Stimulated activated naive CD8-positive, alpha-beta T cell treated with anti-CD3 and anti-CD28 coated beads, Interleukin-15, amount 100 ng/mL, for 72 hours (primary cell): ENCODE measurements at regions not wholly inside any gene's neighbourhood (a gene's known extent, or its start where the extent isn't known, plus 50 kb on each side); places are given as distances from the start of the nearest gene placed in this dataset.
A peak's percentile ranks its signal among the peaks of the same experiment; 100 is the strongest.

Experiments used
- ATAC-seq: fragments of 150-1000 bp; cut with Tn5 transposase; 2 replicates; pipeline ENCODE4 v1.10.0; 2021; ENCODE audit warnings: mild to moderate bottlenecking, moderate library complexity
- DNase-seq, 2 donors: peaks; one replicate each; pipeline ENCODE4 v3.0.0; 2021 to 2022
- H3K27ac Mint-ChIP-seq, 2 donors: one replicate each; pipeline ENCODE4 v1.8.0; 2022; ENCODE audit warnings: mild to moderate bottlenecking in 2 of 2, mixed read lengths in 2 of 2, moderate library complexity in 2 of 2
- H3K27me3 Mint-ChIP-seq: one replicate; pipeline ENCODE4 v1.8.0; 2022; ENCODE audit warnings: mixed read lengths
- H3K4me1 Mint-ChIP-seq: one replicate; pipeline ENCODE4 v1.8.0; 2022; ENCODE audit warnings: mild to moderate bottlenecking, mixed read lengths
- H3K4me3 Mint-ChIP-seq, 2 donors: one replicate each; pipeline ENCODE4 v1.8.0; 2022; ENCODE audit warnings: mild to moderate bottlenecking in 2 of 2, mixed read lengths in 2 of 2, moderate library complexity in 1 of 2
- H3K9me3 Mint-ChIP-seq, 2 donors: one replicate each; pipeline ENCODE4 v1.8.0; 2022; ENCODE audit warnings: mixed read lengths in 2 of 2

DNA sequence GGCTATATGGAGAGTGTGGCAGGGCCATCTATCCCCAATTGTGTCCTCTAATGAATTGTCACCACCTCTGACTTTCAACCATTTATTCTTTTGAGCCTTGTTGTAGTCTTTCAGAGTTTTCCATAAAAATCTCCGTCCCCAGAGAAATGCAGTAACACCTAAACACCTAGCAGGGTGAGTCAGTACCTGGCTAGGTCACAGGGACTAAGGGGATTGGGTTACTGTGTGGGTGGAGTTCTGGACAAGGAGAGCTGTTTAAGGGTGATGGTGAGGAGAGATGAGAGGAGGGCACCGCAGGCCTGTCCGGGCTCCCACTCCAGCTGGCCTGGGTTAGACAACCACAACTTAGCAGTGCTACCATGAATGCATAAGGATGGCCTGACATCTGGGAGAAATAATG lies 186.2 kb upstream of the LYZL1 start:
- DNase-seq = no peak
- no peak for ATAC-seq
- no peaks in the 10 kb centered on the region for H3K4me1 Mint-ChIP-seq
- H3K9me3 Mint-ChIP-seq = peaks cover 0 to 6% of the 10 kb centered on the region in 2 donors
- H3K4me3 Mint-ChIP-seq = no peak overlapping the region
- H3K27me3 Mint-ChIP-seq = peaks cover 44% of the 10 kb centered on the region
- no peak overlapping the region for H3K27ac Mint-ChIP-seq

DNA sequence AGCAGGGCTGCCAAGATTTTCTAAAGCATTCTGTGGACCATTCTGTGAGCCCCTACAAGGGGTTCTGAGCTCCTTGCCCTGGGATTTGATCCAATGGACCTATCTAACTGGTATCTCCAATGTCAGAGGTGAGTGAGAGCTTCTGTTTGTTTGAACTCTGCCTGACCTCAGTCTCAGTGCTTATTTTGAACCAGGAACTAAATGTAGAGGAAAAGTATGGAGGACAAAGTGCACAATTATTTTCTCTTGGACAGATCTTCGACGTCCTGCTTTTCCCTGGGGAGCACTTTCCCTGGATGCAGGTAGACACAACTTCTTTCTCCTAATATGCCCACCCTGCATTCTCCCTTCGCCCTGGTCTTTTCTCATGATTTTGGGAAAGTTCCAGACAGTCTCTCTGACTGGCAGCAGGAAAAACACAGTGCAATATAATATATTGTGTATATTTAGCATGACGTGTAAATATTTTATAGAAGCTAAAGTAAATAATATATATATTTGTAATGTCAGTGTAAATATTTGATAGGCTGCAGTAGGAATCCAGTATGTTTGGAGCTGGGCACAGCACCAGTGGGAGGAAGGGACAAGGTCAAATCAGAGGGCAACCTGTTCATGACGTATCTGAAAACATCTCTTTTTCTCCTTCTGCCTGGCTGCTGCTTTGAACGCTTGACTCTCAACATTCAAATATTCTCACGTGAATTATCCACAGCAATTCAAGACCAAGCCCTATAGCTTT lies 184.0 kb upstream of the LYZL1 start:
- DNase-seq (no peak), ATAC-seq (no peak)
- Mint-ChIP-seq H3K4me3 (no peak overlapping the region), H3K4me1 (no peaks in the 10 kb centered on the region), H3K9me3 (no peaks in the 10 kb centered on the region), H3K27ac (no peak overlapping the region), H3K27me3 (peaks cover 44% of the 10 kb centered on the region)

DNA sequence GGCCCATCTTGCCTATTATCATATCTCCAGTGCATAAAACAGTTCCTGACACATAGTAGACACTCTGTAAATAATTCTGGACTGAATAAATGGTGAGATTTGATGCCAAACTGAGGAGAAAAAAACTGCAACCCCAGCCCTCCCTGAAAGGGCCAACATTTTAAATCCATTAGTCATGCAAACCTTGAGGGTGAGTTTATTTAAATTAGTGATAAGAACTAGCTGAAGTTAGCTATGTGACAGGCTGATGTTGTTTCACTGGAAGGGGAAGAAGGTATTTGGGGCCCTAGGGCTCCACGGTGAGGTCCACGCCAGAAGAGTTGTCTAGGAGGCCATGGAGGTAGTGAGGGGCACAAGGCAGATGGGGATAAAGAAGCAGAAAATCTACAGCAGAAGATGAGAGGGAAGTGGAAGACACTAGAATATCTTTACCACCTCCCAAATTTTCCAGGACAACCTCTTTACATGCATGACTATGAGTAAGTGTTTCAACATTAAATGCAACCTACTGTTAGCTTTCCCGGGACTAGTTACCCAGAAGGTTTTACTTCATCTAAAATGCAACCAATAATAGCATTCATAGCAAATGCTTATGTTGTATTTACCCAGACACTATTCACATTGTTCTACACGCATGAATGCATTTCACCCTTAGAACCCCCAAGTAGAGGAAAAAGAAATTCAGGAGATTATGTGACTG lies 183.2 kb upstream of the LYZL1 start:
- Mint-ChIP-seq H3K4me3 (no peak overlapping the region), H3K9me3 (no peaks in the 10 kb centered on the region), H3K4me1 (no peaks in the 10 kb centered on the region), H3K27me3 (peaks cover 35% of the 10 kb centered on the region), H3K27ac (peak overlapping the region in 1 of 2 donors; percentile 20)
- no peak for DNase-seq
- no peak for ATAC-seq

DNA sequence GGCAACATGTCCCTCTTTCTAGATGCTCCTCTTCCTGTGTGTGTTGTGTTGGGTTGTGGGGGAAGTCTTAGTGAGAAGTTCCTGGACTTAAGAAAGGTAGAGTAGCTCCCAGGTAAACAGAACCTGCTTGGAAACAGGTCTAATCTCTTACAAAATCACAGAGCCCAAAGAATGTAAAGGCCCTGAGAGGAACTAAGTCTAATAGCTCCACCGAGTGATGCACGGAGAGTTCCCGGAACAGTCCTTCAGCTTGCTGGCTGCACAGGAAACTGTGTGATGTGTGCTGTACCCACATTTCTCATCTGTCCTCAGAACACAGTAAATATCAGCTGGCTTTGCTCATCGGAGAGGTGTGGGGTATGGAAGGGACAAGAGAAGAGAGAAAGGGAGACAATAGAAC lies 182.6 kb upstream of the LYZL1 start:
- Mint-ChIP-seq H3K4me1 (no peaks in the 10 kb centered on the region), H3K9me3 (no peaks in the 10 kb centered on the region), H3K4me3 (no peak overlapping the region), H3K27ac (peak overlapping the region in 1 of 2 donors; percentile 20), H3K27me3 (peaks cover 30% of the 10 kb centered on the region)
- no peak for DNase-seq
- peak; percentile 37 for ATAC-seq

DNA sequence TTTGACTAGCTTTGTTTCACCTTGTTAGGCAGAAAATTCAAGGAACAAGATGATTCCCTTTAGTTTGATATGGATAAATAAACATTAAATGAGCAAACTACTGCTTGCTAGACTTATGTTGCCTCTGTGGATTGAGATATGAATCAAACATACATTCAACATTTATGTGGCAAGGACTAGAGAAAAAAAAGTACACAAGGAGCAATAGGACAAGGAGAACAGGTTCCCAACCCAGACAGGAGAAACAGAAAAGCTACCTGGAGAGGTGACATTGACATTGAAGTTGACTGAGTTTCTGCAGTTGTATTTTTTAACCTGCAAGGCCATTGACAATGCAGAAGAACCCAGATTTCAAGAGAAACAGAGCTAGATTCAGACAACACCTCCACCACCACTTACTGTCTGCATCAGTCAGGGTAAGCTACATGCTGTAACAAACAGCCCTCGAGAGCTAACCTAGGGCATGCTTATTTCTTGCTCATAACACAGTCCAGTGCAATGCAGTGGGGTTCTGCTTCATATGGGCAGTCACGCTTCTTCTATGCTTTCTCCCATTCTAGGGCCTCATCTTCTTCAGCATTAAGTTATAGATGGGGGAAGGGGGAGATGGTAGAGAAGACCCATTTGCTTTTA lies 180.9 kb upstream of the LYZL1 start:
- no peaks in the 10 kb centered on the region for H3K9me3 Mint-ChIP-seq
- DNase-seq (no peak), ATAC-seq (peak; percentile 15)
- H3K4me3 Mint-ChIP-seq = no peak overlapping the region
- H3K4me1 Mint-ChIP-seq = no peaks in the 10 kb centered on the region
- H3K27ac Mint-ChIP-seq = no peak overlapping the region
- peaks cover 20% of the 10 kb centered on the region for H3K27me3 Mint-ChIP-seq

DNA sequence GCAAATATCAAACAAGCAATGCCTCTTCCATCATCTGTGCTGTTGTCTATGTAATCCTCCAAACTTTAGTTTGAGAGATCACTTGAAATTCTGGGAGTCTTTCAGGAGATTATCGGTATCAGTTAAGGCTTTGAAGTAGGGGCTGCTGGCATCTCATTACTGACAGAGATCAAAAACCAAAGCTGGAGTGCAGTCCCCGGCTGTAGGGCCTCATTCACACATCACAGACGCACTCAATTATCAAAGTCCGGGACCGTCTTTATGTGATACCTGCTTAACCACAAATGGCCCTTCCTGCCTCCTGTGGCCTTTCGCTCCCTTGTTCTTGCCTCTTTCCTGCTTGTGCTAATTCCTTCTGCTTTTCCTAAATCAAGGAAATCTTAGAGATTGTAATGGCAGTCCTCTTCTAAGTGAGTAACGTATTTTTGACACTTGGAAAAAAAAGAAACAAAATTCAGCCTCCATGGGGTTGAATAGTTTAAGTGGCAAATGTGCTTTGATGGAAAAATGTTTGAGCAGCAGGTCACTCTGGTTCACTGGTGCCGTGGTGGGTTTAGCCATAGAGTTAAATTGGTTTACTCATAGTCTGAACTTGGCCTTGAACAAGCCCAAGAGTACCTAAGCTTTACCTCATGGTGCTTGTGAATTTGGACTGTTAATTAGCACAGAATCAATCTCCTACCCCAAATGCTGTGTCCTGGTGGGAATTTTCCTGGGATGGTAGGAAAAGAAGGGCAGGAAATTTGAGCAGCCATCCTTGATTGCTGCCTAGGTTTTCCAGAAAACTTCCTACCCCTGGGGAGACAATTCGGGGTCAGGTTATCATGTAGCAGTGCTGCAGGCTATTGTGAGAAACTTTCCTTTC lies 178.9 kb upstream of the LYZL1 start:
- Mint-ChIP-seq H3K27me3 (peaks cover 7% of the 10 kb centered on the region), H3K4me1 (no peaks in the 10 kb centered on the region), H3K4me3 (no peak overlapping the region), H3K9me3 (no peaks in the 10 kb centered on the region), H3K27ac (no peak overlapping the region)
- ATAC-seq = no peak
- no peak for DNase-seq

DNA sequence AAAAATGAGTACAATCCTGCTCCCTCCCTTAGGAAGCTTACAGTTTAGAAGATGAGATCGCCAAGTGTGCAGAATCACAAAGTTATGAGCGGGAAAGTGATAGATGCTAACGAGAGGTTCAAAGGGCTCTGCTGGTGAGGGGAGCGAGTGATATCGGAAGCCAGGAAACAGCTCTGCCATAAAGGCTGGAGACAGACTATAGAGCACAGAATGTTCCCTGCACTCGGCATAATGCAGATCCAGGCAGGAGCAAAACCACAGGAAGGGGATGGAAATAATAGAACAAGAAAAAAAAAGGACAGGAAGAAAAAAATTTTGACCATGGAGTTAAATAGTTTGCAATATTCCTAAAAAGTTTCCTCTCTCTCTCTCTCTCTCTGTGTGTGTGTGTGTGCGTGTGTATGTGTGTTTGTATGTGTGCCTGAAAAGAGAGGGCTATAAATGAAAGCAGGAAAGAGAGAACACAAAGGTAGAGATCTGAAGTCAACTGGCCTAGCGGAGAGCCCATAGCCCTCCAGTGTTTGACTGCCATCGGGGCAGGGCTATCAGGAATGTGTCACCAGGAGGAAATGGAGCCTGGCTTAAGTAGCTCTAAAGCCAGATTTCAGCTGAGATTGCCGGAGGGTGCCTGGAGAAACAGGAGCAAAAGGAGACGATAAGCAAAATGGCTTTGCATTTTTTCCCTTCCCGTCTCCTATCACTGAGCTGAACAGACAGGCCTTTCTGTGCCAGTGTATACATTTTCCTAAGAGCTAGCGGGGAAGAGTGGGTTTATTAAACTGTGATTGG lies 175.8 kb upstream of the LYZL1 start:
- H3K27me3 Mint-ChIP-seq = no peaks in the 10 kb centered on the region
- ATAC-seq (no peak), DNase-seq (no peak)
- peaks cover 5 to 13% of the 10 kb centered on the region in 2 donors for H3K9me3 Mint-ChIP-seq
- H3K27ac Mint-ChIP-seq = peak overlapping the region in 1 of 2 donors; percentile 55
- no peaks in the 10 kb centered on the region for H3K4me1 Mint-ChIP-seq
- no peak overlapping the region for H3K4me3 Mint-ChIP-seq

DNA sequence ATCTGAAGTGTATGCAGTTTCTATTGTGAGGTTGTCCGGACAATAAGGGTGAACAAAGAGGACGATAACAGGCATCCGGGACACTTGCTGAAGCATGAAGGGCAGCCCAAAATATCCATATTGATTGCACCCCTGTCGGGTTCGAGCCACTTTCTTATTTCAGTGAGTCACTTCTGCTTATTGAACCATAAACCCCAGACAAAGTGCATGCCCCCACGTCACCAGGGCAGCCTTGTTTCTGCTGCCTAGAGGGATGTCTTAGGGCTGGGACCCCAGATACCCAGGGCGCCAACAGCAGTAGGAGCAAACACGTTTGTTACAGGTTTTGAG lies 175.3 kb upstream of the LYZL1 start:
- no peak for DNase-seq
- H3K27ac Mint-ChIP-seq = no peak overlapping the region
- no peak for ATAC-seq
- H3K4me3 Mint-ChIP-seq = no peak overlapping the region
- peaks cover 5 to 16% of the 10 kb centered on the region in 2 donors for H3K9me3 Mint-ChIP-seq
- no peaks in the 10 kb centered on the region for H3K4me1 Mint-ChIP-seq
- no peaks in the 10 kb centered on the region for H3K27me3 Mint-ChIP-seq

DNA sequence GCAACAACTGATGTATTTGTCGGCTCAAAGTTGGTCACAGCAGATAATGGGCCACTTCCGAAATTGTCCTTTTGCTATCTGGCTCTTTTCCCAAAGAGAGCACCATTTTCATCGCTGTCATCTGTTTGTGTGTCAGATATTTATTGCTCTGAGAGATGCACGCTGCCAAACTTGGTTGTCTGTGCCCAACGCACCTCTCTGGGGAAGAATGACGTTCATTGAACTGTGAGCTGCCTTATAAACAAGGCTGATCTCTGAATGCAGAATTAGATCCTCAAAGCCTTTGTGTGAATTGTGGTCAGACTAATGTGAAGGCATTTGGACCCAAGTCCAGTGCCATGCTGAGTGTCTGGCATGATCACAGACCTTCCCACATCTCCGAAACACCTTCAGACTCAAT lies 174.7 kb upstream of the LYZL1 start:
- peaks cover 5 to 21% of the 10 kb centered on the region in 2 donors for H3K9me3 Mint-ChIP-seq
- DNase-seq = no peak
- no peak overlapping the region for H3K4me3 Mint-ChIP-seq
- no peaks in the 10 kb centered on the region for H3K4me1 Mint-ChIP-seq
- no peaks in the 10 kb centered on the region for H3K27me3 Mint-ChIP-seq
- no peak for ATAC-seq
- H3K27ac Mint-ChIP-seq = no peak overlapping the region

DNA sequence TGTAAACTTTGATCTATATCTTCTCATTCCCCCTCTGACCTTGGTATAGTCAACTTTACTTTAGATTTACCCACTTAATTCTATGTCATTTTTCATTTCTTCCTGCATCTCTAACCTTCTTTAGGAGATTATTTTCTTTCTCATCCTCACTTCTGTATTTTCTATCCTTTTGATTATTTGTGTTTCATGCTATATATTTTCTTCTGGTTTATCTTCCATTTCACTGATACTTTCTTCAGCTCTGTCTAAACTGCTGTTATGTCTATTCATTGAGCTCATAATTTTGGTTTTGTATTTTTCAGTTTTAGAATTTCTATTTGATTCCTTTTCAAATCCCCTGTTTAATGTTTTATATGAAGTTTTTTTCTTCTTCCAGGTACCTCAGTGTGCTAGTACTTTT lies 171.1 kb upstream of the LYZL1 start:
- Mint-ChIP-seq H3K27me3 (no peaks in the 10 kb centered on the region), H3K9me3 (peaks cover 5 to 24% of the 10 kb centered on the region in 2 donors), H3K4me3 (no peak overlapping the region)

DNA sequence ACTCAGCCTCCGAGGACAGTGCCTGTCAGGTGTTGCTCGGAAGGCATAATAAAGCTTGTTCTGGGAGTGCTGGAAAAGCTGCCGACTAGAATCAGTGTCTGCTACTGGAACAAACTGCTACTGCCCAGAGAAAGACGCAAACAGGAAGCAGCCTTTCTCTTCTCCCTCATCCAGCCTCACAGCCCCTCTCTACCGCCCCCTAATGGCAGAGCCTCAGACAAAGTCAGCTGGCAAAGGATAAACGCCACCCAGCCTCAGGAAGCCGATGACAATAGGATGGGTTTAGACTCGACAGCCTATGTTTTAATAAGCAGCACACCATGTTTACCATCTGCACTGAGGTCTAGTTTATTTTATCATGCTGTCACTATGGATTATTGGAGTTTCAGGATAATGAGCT lies 169.5 kb upstream of the LYZL1 start:
- no peak for DNase-seq
- no peak for ATAC-seq
- H3K9me3 Mint-ChIP-seq = peaks cover 5 to 24% of the 10 kb centered on the region in 2 donors
- no peak overlapping the region for H3K4me3 Mint-ChIP-seq
- no peaks in the 10 kb centered on the region for H3K27me3 Mint-ChIP-seq
- no peak overlapping the region for H3K27ac Mint-ChIP-seq
- H3K4me1 Mint-ChIP-seq = no peaks in the 10 kb centered on the region

More for the DNA sequence above, 171.1 kb upstream of the LYZL1 start:
- Mint-ChIP-seq H3K4me1 (no peaks in the 10 kb centered on the region), H3K27ac (no peak overlapping the region)
- DNase-seq = no peak
- ATAC-seq = no peak

DNA sequence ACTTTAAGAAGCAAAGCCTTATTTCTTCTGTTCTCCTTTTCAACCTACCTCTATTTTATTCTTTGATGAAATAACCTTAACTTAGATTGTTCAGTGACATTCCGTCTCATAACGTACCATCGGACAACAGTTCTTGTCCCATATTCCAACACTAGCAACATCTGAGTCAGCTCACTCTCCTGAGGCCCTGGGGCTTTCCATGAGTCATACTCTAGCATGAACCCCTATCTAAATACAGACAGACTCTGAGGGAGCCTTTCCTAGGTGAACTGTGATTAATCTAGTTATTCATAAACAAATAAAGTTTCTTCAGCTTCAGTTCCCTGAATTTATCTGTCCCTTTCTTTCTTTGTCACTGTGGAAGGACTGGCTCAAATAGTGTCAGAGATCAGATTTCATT lies 168.7 kb upstream of the LYZL1 start:
- no peak for DNase-seq
- no peak for ATAC-seq
- Mint-ChIP-seq H3K4me1 (no peaks in the 10 kb centered on the region), H3K4me3 (no peak overlapping the region), H3K27ac (no peak overlapping the region), H3K27me3 (peaks cover 6% of the 10 kb centered on the region), H3K9me3 (peaks cover 5 to 24% of the 10 kb centered on the region in 2 donors)

DNA sequence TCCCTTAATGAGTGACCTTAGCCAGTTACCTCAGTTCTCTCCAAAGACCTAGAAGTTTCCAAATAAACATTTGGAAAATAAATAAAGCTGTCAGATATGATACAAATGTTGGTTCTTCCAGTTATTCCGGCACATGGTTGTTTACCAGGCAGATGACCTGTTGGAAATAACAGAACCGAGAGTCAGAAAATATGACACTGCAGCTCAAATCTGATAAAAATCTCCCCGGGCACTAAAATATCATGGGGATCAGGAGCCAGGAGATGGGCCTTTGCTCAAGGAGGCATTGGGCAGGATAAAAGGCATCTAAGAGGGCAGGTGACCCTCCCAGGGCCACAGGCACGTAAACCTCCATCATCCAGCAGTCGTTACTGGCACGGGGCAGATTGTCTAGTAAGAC lies 164.0 kb upstream of the LYZL1 start:
- ATAC-seq (no peak), DNase-seq (no peak)
- no peak overlapping the region for H3K4me3 Mint-ChIP-seq
- H3K27me3 Mint-ChIP-seq = peaks cover 25% of the 10 kb centered on the region
- no peak overlapping the region for H3K27ac Mint-ChIP-seq
- no peaks in the 10 kb centered on the region for H3K9me3 Mint-ChIP-seq
- H3K4me1 Mint-ChIP-seq = no peaks in the 10 kb centered on the region

DNA sequence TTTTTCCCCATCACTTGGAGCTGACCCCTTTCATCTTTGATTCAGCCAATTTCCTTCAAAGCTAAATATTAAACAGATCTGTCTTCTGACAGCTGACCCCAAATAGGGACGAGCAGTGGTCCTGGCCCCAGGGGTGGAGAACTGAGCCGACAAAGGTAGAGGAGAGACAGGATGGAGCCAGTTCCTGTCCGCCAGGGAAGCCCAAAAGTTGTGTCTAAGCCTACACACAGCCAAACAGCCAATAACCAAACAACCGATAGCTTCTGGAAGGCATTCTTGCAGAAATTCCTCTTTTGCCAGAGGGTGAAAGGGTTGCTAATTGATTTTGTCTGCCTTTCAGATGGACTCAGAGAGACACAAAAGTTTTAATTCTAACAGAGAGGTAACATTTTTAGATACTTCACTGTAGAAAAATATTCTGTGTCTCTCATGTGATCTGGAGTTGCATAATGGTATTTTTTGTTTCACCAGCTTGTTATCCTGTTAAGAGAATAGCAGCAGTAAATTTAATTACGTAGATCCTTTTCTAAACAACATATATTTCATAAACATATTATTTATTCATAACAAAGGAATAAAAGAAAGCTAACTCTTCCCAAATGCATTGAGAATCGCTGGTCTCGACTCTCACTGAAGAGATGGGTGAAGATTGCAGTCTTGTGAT lies 161.7 kb upstream of the LYZL1 start:
- ATAC-seq = no peak
- Mint-ChIP-seq H3K9me3 (no peaks in the 10 kb centered on the region), H3K4me3 (no peak overlapping the region), H3K27ac (no peak overlapping the region), H3K4me1 (no peaks in the 10 kb centered on the region), H3K27me3 (peaks cover 32% of the 10 kb centered on the region)
- no peak for DNase-seq
